SK-N-SH treated with all-trans-retinoic acid at 6 μM for 48 hours (cell line): ENCODE measurements at regions not wholly inside any gene's neighbourhood (a gene's known extent, or its start where the extent isn't known, plus 50 kb on each side); places are given as distances from the start of the nearest gene placed in this dataset.

Source experiments
- BACH2 ChIP-seq: fragments of 250-450 bp; sonication (Bioruptor Pico); IDR thresholded peaks from 2 replicates; pipeline ENCODE4 v1.9.0; 2021; ENCODE audit warnings: mild to moderate bottlenecking, borderline replicate concordance
- CSDC2 ChIP-seq: fragments of 250-450 bp; sonication (Bioruptor Pico); IDR thresholded peaks from 2 replicates; pipeline ENCODE4 v1.5.0; 2020; ENCODE audit warnings: mild to moderate bottlenecking, moderate library complexity
- PATZ1 ChIP-seq: fragments of 250-450 bp; sonication (Bioruptor Pico); IDR thresholded peaks from 2 replicates; pipeline ENCODE4 v1.8.0; 2020; ENCODE audit warnings: mild to moderate bottlenecking, moderate library complexity, borderline replicate concordance
- RARB ChIP-seq: fragments of 250-450 bp; sonication (Bioruptor Pico); IDR thresholded peaks from 2 replicates; pipeline ENCODE4 v1.8.0; 2021; ENCODE audit warnings: mild to moderate bottlenecking, moderate library complexity
- SNAI2 ChIP-seq: fragments of 250-450 bp; sonication (Bioruptor Pico); IDR thresholded peaks from 2 replicates; pipeline ENCODE4 v1.5.0; 2020; ENCODE audit warnings: mild to moderate bottlenecking, moderate library complexity
- TOX ChIP-seq: fragments of 250-450 bp; sonication (Bioruptor Pico); IDR thresholded peaks from 2 replicates; pipeline ENCODE4 v1.8.0; 2021; ENCODE audit warnings: mild to moderate bottlenecking, moderate library complexity, borderline replicate concordance
- ZFP3 ChIP-seq: fragments of 250-450 bp; sonication (Bioruptor Pico); IDR thresholded peaks from 2 replicates; pipeline ENCODE4 v1.5.0; 2020; ENCODE audit warnings: mild to moderate bottlenecking, moderate library complexity
- ZFP30 ChIP-seq: fragments of 450-650 bp; formaldehyde crosslinking; IDR thresholded peaks from 2 replicates; pipeline ENCODE4 v1.5.0; 2022; ENCODE audit warnings: mild to moderate bottlenecking, moderate library complexity
- ZNF565 ChIP-seq: fragments of 450-650 bp; formaldehyde crosslinking; conservative IDR thresholded peaks from 2 replicates; pipeline ENCODE4 v1.5.0; 2020; ENCODE audit warnings: low read depth, mild to moderate bottlenecking, moderate library complexity
- ZNF8 ChIP-seq: fragments of 450-650 bp; formaldehyde crosslinking; IDR thresholded peaks from 2 replicates; pipeline ENCODE4 v1.5.0; 2020; ENCODE audit warnings: mild to moderate bottlenecking, moderate library complexity

- TF ChIP-seq CSDC2, result no peak
- no peak for TF ChIP-seq ZNF8 (CRISPR knock-in tag)
- no peak for TF ChIP-seq RARB (CRISPR knock-in tag)
- TF ChIP-seq ZFP30 (CRISPR knock-in tag), result no peak
- no peak for TF ChIP-seq ZNF565 (CRISPR knock-in tag)
- no peak for TF ChIP-seq PATZ1 (CRISPR knock-in tag)
- no peak for TF ChIP-seq SNAI2
- TF ChIP-seq BACH2 (CRISPR knock-in tag), result no peak
- TF ChIP-seq TOX (CRISPR knock-in tag), result no peak
- TF ChIP-seq ZFP3 (CRISPR knock-in tag), result no peak
Observed at GRCh38 chr21:18148401-18148800, 96.2 kb upstream of the CHODL start.
